Memory B cell (primary cell): ENCODE measurements at regions not wholly inside any gene's neighbourhood (a gene's known extent, or its start where the extent isn't known, plus 50 kb on each side); places are given as distances from the start of the nearest gene placed in this dataset.
"Not testable (repeated sequence)": the region's sequence is repeated elsewhere in the genome, so short reads cannot be mapped to it uniquely, and the experiment has no call there.

Experiments
- ATAC-seq: fragments of 150-1000 bp; cut with Tn5 transposase; 2 replicates; pipeline ENCODE4 v1.10.0; 2021; ENCODE audit warnings: low read depth, mild to moderate bottlenecking, moderate library complexity
- DNase-seq, 2 donors: peaks; one replicate each; pipeline ENCODE4 v3.0.0; 2022; ENCODE audit warnings: low spot score in 2 of 2
- H3K27ac Mint-ChIP-seq: one replicate; pipeline ENCODE4 v1.8.0; 2022; ENCODE audit warnings: mild to moderate bottlenecking, moderate library complexity, mixed read lengths
- H3K27me3 Mint-ChIP-seq: one replicate; pipeline ENCODE4 v1.8.0; 2022; ENCODE audit warnings: mixed read lengths
- H3K36me3 Mint-ChIP-seq: one replicate; pipeline ENCODE4 v1.8.0; 2022; ENCODE audit warnings: mild to moderate bottlenecking, mixed read lengths
- H3K4me1 Mint-ChIP-seq: one replicate; pipeline ENCODE4 v1.8.0; 2022; ENCODE audit warnings: mixed read lengths
- H3K4me3 Mint-ChIP-seq: one replicate; pipeline ENCODE4 v1.8.0; 2022; ENCODE audit warnings: mild to moderate bottlenecking, moderate library complexity, mixed read lengths
- H3K9me3 Mint-ChIP-seq: one replicate; pipeline ENCODE4 v1.8.0; 2022; ENCODE audit warnings: mixed read lengths

DNA sequence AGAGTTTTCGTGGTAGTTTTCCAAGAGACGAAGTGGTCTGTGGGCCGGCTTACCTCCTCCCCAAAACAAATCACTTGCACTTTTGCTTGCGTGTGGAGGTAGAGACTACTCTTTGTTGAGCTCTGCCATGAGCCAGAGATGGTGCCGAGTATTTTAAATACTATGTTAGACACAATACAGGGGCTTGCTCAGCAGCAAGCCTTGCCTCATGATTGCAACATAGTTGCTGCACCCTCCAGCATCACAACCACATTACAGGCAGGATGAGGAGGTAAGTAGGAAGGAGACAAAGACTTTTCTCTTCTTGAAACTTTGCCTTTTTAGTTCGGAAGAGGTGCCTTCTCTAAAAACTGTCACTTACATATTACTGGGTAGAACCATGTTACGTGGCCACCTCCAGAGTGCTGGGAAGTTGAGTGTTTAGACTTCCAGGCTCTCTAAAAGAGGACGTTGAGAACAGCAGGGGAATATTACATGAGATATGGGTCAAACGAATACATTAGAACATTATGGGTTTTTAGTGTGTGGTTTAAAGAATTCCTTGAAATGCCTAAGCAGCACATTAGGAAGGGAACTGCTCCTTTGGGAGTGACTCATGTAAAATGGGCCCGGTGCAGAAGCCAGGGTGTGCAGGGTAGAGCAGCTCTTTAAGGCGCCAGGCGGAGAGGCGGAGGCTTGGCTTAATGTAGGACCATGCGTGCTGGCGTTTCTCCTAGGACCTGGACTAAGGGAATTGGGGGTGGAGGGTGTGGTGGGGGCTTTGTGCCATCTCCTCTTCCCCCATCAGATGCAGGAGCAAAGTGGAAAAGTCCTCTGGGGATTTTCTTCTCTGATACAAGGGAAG is 110.6 kb upstream of the PRMT8 start:
- Mint-ChIP-seq H3K36me3 (no peaks in the 10 kb centered on the region), H3K9me3 (peaks cover 2% of the 10 kb centered on the region), H3K4me1 (no peaks in the 10 kb centered on the region), H3K27ac (no peak overlapping the region), H3K4me3 (no peak overlapping the region), H3K27me3 (peaks cover 11% of the 10 kb centered on the region)
- DNase-seq, result no peak
- ATAC-seq, result no peak

DNA sequence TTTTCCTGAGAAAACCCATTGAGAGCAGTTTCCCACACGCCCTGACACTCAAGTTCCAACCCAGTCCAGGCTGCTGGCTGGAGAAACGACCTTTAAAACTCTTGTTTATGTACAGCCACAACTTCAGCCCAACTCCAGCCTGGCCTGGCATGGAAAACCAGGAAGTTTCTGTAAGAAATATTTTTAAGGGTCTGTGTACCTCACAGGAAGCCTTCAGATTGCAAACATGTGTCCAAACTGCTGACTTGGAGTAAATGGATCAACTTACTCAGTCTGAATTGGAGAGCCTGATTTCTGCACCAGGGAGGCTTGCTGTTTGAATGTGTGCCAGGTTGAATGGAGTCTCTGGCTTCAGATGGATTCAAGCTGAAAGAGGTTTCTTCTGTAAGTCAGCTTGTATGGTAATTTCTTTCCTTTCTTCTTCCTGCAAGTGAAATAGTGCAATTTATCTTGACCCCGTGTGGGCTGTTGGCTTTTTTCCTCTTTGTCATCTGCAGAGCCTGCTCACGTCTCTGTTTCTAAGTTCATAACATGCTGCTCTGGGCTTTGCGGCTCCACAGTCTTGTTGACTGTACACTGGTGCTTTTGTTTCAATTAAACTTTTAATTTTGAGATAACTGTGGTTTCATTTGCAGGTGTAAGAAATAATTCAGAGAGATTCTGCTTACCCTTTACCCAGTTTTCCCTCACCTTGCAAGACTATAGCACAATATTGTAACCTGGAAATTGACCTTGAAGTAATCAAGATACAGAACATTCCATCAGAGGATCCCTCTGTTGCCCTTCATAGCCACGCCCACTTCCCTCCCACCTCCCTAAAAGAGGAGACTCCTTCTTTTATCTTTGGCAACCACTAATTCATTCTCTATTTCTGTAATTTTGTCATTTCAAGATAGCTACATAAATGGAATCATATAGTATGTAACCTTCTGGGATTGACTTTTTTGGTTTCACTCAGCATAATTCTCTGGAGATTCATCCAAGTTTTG is 109.7 kb upstream of the PRMT8 start:
- Mint-ChIP-seq H3K4me1 (no peaks in the 10 kb centered on the region), H3K27ac (no peak overlapping the region), H3K27me3 (peaks cover 15% of the 10 kb centered on the region), H3K9me3 (peaks cover 2% of the 10 kb centered on the region), H3K36me3 (no peaks in the 10 kb centered on the region), H3K4me3 (no peak overlapping the region)
- ATAC-seq, result no peak
- DNase-seq, result no peak

DNA sequence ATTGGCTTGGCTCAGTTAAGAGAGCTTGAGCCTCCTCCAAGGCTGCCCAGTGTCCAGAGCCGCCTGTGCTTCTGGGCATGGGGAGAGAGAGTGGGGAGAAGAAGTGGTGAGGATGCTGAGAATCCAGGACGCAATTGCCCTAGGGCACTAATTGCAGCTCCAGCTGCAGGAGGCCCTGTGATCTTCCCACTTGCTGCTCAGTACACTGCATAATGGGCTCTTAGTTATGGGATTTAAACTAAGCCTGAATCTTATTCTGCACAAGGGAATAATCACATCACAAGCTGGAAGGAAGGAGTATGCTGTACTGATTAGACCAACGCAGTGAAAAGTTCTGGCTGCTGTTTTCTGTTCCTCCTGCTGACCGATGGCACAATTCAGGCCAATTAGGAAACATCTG is 101.0 kb upstream of the PRMT8 start:
- Mint-ChIP-seq H3K4me3 (no peak overlapping the region), H3K36me3 (no peaks in the 10 kb centered on the region), H3K9me3 (no peaks in the 10 kb centered on the region), H3K27ac (no peak overlapping the region), H3K27me3 (peaks cover 12% of the 10 kb centered on the region), H3K4me1 (no peaks in the 10 kb centered on the region)
- DNase-seq (no peak), ATAC-seq (no peak)

DNA sequence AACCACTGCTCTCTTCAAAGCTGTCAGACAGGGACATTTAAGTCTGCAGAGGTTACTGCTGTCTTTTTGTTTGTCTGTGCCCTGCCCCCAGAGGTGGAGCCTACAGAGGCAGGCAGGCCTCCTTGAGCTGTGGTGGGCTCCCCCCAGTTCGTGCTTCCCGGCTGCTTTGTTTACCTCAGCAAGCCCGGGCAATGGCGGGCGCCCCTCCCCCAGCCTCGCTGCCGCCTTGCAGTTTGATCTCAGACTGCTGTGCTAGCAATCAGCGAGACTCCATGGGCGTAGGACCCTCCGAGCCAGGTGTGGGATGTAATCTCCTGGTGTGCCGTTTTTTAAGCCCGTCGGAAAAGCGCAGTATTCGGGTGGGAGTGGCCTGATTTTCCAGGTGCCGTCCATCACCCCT is 93.4 kb upstream of the PRMT8 start:
- not testable (repeated sequence) for H3K36me3 Mint-ChIP-seq, ATAC-seq, H3K4me1 Mint-ChIP-seq, DNase-seq, H3K4me3 Mint-ChIP-seq, H3K27ac Mint-ChIP-seq, H3K9me3 Mint-ChIP-seq, H3K27me3 Mint-ChIP-seq

DNA sequence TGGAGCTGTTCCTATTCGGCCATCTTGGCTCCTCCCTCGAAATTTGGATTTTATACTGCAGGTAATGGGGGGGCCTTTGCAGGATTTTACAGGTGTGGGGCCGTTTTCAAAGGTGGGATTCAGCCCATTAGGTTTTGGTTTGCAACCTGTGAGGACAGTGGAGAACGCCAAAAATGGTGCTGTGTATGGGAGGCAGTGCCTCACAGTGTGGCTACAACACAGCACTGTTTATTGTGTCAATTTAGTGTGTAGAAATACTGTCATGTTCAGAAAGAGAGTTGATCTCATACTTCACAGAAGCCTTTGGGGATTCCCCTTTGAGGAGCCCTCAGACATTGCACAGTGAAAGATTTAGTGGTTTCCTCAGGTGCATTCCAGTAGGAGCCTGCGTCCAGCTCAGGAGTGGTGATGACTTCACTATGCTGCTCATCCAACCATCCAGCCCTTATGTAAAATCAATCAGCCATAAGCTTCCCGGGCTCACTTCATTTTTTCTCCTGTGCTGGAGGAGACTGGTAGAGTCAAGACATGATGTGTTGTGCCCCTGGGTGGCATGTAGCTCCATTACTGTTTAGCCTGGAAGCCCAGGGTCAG is 92.7 kb upstream of the PRMT8 start:
- Mint-ChIP-seq H3K27me3 (peaks cover 10% of the 10 kb centered on the region), H3K4me3 (no peak overlapping the region), H3K27ac (no peak overlapping the region), H3K36me3 (no peaks in the 10 kb centered on the region), H3K9me3 (peaks cover 8% of the 10 kb centered on the region), H3K4me1 (no peaks in the 10 kb centered on the region)
- ATAC-seq (no peak), DNase-seq (no peak)

DNA sequence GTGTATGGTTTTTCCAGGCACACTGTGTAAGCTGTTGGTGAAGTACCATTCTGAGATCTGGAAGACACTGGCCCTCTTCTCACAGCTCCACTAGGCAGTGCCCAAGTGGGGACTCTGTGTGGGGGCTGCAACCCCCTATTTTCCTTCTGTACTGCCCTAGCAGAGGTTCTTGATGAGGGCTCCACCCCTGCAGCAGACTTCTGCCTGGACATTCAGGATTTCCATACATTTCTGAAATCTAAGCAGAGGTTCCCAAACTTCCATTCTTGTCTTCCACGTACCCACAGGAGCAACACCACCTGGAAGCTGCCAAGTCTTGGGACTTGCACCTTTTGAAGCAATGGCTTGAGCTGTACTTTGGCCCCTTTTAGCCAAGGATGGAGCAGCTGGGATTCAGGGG is 85.2 kb upstream of the PRMT8 start:
- no peak overlapping the region for H3K27ac Mint-ChIP-seq

DNA sequence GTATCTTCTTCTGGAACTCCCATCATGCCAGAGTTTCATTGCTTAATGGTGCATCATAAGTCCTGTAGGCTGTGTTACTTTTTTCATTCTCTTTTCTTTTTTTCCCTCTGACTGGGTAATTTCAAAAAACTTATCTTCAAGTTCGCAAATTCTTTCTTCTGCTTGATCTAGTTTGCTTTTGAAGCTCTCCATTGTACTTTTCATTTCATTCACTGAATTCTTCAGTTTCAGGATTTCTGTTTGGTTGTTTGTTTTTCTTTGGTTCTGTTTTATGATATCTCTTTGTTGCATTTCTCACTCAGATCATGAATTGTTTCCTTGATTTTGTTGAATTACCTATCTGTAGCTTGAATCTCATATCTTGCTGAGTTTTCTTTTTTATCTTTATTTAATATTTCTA is 83.3 kb upstream of the PRMT8 start:
- no peaks in the 10 kb centered on the region for H3K4me1 Mint-ChIP-seq
- no peak for DNase-seq
- ATAC-seq, result no peak
- no peak overlapping the region for H3K27ac Mint-ChIP-seq
- peaks cover 26% of the 10 kb centered on the region for H3K9me3 Mint-ChIP-seq
- peaks cover 2% of the 10 kb centered on the region for H3K27me3 Mint-ChIP-seq
- H3K4me3 Mint-ChIP-seq, result no peak overlapping the region
- H3K36me3 Mint-ChIP-seq, result no peaks in the 10 kb centered on the region

More for the DNA sequence above, 85.2 kb upstream of the PRMT8 start:
- Mint-ChIP-seq H3K4me1 (no peaks in the 10 kb centered on the region), H3K4me3 (no peak overlapping the region), H3K9me3 (peaks cover 26% of the 10 kb centered on the region), H3K27me3 (no peaks in the 10 kb centered on the region), H3K36me3 (no peaks in the 10 kb centered on the region)
- ATAC-seq (no peak), DNase-seq (no peak)

DNA sequence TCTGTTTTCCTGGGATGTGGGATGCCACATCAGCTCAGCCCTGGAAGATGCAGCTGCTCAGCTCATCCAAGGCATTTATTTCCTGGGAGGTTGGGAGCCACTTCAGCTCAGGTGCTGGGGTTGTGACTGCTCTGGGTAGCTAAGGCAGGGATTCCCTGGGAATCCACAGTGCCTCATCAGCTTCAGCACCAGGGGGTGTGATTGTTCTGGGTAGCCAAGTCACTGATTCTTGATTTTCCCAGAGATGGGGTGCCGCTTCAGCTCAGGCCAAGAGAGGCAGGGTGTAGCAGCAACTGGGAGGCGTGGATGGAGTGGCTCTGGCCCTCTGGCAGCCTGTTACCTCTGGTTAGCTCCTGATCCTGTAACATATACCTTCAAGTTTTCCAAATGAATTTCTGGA is 81.3 kb upstream of the PRMT8 start:
- DNase-seq (no peak), ATAC-seq (no peak)
- peaks cover 20% of the 10 kb centered on the region for H3K9me3 Mint-ChIP-seq
- H3K4me3 Mint-ChIP-seq, result no peak overlapping the region
- no peak overlapping the region for H3K27ac Mint-ChIP-seq
- no peaks in the 10 kb centered on the region for H3K4me1 Mint-ChIP-seq
- H3K27me3 Mint-ChIP-seq, result peaks cover 9% of the 10 kb centered on the region
- no peaks in the 10 kb centered on the region for H3K36me3 Mint-ChIP-seq

DNA sequence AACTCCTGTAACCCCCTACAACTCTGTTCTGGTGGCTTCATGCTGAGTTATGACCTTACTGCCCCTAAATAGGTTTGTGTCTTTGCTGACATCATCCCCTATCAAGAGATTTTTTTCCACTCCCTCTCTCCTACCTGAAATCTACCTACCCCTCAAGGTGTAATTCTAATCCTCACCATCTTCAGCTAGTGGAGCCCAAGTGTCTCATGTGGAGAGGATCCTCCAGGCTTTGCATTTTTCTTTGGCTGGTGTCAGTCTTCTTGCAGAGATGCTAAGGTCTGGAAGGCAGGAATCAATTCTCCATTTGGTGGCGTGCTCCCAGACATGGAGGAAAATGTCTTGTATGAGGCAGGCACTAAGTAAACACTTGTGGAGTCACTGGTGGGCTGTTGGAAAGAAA is 74.8 kb upstream of the PRMT8 start:
- no peaks in the 10 kb centered on the region for H3K4me1 Mint-ChIP-seq
- H3K27ac Mint-ChIP-seq, result no peak overlapping the region
- no peaks in the 10 kb centered on the region for H3K36me3 Mint-ChIP-seq
- no peak overlapping the region for H3K4me3 Mint-ChIP-seq
- DNase-seq (no peak), ATAC-seq (no peak)
- H3K9me3 Mint-ChIP-seq, result no peaks in the 10 kb centered on the region
- peaks cover 23% of the 10 kb centered on the region for H3K27me3 Mint-ChIP-seq

DNA sequence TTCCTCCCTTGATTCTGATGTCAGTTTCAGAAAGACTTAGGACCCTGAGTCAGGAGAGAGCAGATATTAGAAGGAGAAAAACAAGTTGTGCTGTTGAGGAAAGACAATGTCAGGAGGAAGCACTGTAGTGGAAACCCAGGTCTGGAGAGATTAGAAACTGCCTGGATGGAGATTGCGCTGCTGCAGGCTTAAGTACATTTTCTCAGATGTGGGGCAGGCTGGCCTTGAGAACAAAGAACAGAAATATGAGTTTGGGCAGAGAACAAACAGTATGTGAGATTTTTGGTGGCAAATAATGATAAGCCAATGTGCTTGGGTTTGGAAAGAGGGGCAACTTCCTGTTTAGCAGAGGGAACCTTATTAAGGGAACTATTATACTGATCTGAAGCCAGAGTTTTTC is 74.3 kb upstream of the PRMT8 start:
- no peaks in the 10 kb centered on the region for H3K36me3 Mint-ChIP-seq
- no peaks in the 10 kb centered on the region for H3K4me1 Mint-ChIP-seq
- no peak overlapping the region for H3K27ac Mint-ChIP-seq
- ATAC-seq (no peak), DNase-seq (no peak)
- peaks cover 21% of the 10 kb centered on the region for H3K27me3 Mint-ChIP-seq
- no peaks in the 10 kb centered on the region for H3K9me3 Mint-ChIP-seq
- no peak overlapping the region for H3K4me3 Mint-ChIP-seq

DNA sequence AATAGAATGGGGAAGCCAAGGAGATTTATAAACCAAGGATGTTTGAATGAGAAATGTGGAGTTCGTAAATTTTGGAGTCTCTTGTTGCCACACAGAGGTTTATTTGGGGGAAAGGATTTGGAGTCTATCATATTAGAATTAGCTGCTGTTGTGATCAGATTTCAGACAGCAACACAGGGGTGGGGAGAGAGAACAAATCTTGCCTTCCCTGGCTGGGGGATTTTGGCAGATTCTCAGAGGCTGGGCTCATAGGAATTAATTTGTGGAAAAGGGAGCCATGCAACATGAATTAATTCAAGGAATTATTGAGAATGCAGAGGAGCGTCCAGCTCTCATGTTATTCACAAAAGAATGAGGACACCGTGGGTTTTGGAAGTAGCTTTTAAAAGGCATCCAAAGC is 73.9 kb upstream of the PRMT8 start:
- H3K36me3 Mint-ChIP-seq, result no peaks in the 10 kb centered on the region
- no peak overlapping the region for H3K4me3 Mint-ChIP-seq
- peaks cover 21% of the 10 kb centered on the region for H3K27me3 Mint-ChIP-seq
- ATAC-seq (no peak), DNase-seq (no peak)
- no peaks in the 10 kb centered on the region for H3K9me3 Mint-ChIP-seq
- no peak overlapping the region for H3K27ac Mint-ChIP-seq
- no peaks in the 10 kb centered on the region for H3K4me1 Mint-ChIP-seq

DNA sequence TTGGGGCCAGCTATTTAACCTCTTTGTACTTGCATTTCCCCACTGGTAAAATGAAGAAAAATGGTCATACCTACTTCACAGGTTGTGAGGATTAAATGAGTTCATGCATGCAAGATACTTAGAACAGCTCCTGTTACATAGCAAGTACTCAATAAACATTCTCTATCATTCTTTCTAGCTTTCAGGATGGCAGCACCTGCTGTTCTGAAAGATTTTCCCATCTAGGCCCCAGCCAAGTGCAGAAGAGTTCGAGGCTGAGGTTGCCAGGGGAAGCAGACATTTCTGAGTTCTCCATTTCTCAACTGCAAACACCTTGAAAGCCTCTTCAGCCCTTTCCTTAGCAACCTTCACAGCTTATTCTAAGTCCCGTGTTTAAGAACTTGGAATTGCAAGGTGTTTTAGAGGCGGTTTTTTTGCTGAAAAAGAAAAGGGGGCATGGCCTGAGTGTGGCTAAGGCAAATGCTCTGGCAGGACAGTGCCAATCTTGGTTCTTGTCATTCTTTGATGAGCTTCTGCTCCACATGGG is 73.0 kb upstream of the PRMT8 start:
- peaks cover 21% of the 10 kb centered on the region for H3K27me3 Mint-ChIP-seq
- no peaks in the 10 kb centered on the region for H3K36me3 Mint-ChIP-seq

DNA sequence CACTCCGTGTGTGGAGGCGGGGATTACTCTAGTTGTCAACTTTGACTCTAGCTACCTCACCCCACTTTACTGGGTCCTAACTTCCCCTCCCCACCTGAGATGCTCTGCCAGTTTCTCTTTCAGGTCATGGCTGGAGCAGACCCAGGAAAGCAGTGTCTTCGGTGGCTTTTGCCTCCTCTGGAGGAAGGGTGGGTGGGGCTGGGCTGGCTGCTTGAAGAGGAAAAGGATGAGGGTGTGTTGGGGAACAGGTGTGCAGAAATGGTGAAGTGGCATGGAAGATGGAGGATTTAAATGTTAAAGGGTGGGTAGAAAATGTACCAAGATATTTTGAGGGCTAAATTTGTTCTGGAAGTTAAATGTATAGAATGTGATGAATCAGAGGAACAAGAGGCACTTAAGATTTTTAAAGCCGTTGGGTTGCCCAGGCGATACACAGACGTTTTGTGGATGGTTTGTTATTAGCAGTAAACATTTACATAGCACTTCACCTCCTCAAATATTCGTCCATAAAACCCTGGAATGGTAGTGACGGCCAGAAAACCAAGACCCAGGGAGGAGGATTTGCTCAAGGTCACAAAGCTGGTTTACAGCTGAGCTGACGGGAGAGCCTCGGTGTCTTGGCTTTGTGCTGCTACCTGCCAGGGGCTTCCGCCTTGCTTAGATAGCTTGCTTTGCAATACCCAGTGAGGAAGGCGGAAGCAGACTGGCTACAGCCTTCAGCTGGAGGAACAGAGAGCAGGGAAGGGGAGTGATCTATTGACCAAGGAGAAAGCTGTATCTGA is 72.2 kb upstream of the PRMT8 start:
- H3K4me3 Mint-ChIP-seq, result no peak overlapping the region
- H3K4me1 Mint-ChIP-seq, result no peaks in the 10 kb centered on the region
- no peak overlapping the region for H3K27ac Mint-ChIP-seq
- ATAC-seq (no peak), DNase-seq (no peak)
- H3K9me3 Mint-ChIP-seq, result peaks cover 2% of the 10 kb centered on the region
- peaks cover 16% of the 10 kb centered on the region for H3K27me3 Mint-ChIP-seq
- no peaks in the 10 kb centered on the region for H3K36me3 Mint-ChIP-seq

More for the DNA sequence above, 73.0 kb upstream of the PRMT8 start:
- Mint-ChIP-seq H3K4me3 (no peak overlapping the region), H3K9me3 (peaks cover 2% of the 10 kb centered on the region), H3K4me1 (no peaks in the 10 kb centered on the region), H3K27ac (no peak overlapping the region)
- ATAC-seq (no peak), DNase-seq (no peak)
